ENCODE measurements at regions not wholly inside any gene's neighbourhood (a gene's known extent, or its start where the extent isn't known, plus 50 kb on each side); places are given as distances from the start of the nearest gene placed in this dataset.
"Not testable (repeated sequence)": the region's sequence is repeated elsewhere in the genome, so short reads cannot be mapped to it uniquely, and the experiment has no call there.

DNA sequence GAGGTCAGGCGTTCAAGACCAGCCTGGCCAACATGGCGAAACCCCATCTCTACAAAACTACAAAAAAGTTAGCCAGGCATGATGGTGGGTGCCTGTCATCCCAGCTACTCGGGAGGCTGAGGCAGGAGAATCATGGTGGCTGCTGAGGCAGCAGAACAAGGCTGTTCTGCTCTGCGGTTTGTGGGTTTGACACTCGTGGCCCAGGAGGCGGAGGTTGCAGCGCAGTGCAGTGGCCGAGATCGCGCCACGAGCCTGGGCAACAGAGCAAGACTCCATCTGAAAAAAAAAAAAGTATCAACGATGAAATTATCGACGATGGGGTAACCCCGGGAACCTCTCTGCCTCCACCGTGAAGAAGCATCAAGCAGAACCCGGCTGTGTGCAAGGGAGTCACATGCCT lies 5478.8 kb upstream of the TPTE start:
- TF ChIP-seq, protein P1, sequence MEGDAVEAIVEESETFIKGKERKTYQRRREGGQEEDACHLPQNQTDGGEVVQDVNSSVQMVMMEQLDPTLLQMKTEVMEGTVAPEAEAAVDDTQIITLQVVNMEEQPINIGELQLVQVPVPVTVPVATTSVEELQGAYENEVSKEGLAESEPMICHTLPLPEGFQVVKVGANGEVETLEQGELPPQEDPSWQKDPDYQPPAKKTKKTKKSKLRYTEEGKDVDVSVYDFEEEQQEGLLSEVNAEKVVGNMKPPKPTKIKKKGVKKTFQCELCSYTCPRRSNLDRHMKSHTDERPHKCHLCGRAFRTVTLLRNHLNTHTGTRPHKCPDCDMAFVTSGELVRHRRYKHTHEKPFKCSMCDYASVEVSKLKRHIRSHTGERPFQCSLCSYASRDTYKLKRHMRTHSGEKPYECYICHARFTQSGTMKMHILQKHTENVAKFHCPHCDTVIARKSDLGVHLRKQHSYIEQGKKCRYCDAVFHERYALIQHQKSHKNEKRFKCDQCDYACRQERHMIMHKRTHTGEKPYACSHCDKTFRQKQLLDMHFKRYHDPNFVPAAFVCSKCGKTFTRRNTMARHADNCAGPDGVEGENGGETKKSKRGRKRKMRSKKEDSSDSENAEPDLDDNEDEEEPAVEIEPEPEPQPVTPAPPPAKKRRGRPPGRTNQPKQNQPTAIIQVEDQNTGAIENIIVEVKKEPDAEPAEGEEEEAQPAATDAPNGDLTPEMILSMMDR (optimal IDR thresholded peaks at IDR 0.05 in 1 of 3, IDR thresholded peaks at IDR 0.05 in 1 of 3, conservative IDR thresholded peaks at IDR 0.05 in 1 of 3; ENCODE audit: extremely low read depth in 1 of 3, insufficient read depth in 2 of 3, low read length in 3 of 3) = not testable (repeated sequence)
- TF ChIP-seq EZH2 (IDR thresholded peaks at IDR 0.05; ENCODE audit: low read length) = not testable (repeated sequence)

Data from keratinocyte (primary cell).